GM19324 (cell line): ENCODE measurements at regions not wholly inside any gene's neighbourhood (a gene's known extent, or its start where the extent isn't known, plus 50 kb on each side); places are given as distances from the start of the nearest gene placed in this dataset.

Experiments
- ATAC-seq: cut with Tn5 transposase; IDR thresholded peaks from one replicate; pipeline ENCODE4 v1.9.1; 2021; ENCODE audit warnings: mild to moderate bottlenecking, moderate library complexity; ENCODE audit not compliant: unreplicated experiment, low FRiP score

DNA sequence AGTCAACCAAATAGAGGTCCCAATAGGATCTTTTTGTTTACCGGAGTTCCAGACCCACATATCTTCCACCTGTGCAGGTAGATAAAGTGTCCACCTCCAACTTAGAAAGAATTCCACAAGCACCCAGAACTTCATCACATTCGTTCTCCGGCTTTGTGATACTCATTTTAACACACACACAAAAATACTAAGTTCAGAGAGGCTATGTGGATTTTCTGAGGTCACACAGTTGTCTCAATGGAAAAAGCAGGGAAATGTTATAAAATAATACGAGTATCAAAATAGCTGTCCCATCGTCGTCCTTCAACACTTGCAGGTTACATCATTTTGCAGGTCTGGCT is 137.5 kb downstream of the TMCO5A start:
- no peak for ATAC-seq

DNA sequence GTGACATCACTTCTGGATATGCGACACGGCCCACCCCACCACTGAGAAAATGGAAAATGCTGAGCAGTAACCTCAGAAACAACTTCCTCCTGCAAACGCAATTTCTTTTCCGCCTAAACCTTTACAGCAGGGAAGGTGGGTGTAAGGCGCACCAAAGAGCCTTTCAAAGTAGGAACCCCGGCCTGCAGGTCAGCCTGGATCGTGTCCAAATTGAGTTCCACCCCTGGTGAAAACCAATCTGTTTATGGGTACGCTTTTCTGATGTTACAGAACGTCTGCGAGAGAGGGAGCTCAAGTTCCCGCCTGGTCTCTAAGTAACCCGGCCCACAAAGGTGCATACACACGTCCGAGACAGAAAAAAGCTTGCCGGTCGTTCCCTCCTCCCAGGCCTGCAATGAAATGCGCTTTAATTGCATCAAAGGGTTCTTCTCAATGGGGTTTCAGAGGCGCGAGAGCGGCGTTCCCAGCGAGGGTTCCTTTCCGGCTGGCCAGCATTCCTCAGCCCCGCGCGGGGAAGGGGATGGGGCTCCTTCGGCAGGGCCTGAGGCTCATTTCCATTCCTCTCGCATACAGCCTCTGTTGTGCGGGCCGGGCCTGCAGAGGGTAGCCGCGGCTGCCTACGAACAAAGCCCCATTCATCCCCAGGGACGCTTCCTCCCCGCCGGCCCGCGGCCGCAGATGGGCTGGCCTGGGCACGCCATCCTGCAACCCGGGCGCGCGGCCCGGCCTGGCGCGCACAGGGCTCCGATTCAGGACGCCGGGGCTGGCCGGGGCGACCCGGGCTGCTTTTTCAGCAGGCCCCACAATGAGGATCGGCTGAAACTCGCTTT is 138.1 kb downstream of the TMCO5A start:
- peak; percentile 61 for ATAC-seq

DNA sequence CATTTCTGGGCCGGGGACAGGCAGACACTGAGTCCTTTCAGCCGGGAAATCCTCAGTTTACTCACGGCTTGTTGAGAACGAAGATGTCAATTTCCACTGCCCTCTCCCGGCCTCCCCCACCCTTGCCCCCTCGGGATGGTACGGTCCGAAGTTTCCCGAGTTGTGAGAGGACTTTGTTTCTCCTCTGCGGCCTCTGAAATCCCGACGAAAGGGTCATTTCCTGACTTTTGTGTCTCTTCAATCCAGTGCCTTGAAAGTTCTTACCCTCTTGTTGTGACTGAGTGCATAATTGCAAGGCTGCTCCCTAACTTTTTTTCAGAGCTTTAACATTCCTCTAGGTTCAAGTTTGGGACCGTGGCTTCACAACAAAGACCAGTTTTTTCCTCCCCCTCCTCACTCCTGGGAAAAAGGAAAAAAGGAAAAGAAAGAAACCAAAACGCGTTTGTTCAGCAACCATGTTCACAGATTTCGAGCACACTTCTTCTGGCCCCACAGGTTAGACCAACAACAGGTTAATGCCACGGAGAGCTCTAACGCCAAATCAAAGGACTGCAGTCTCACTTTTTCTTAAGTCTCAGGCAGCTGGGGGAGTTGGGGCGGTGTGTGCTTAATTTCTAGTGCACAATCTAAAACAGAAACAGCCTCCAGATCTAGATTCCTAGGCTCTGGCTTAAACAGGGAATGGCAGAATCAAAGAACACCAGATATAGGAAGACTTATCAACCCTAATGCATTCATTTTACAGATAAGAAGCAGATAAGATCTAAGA is 138.9 kb downstream of the TMCO5A start:
- no peak for ATAC-seq

DNA sequence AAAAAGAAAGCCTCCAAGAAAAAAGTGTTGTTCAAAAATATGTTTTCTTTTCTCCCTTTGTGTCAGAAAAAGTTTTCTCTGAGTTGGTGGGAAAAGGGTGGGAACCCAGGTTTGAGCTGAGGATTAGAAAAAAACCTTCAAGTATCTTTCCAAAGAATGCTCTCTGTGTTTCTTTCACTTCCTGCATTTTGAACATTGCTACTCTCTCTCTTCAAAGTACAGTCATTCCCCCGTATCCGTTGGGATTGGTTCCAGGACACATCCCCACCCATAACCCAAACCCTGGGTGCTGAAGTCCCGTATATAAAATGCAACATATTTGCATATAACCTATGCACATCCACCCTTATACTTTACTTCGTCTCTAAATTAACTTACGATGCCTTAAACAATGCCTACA is 139.6 kb downstream of the TMCO5A start:
- ATAC-seq: no peak

DNA sequence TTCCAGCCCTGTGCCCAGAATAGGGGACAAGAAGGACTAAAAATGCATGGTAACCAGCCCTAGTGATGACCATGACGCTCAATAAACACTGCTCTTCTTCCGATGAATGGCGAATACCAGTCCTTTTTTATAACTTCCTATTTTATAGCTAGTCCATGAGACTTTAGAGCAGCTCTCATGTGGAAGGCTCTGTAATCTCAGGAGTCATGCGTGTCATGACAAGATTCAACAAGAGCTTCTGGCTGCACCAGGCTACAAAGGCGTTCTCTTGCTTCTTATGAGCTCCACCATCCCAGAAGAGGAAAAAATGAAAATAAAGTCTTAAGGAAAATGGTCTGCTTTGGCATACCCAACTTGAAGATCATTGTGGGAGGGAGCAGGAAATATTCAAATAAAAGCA is 141.0 kb downstream of the TMCO5A start:
- no peak for ATAC-seq

DNA sequence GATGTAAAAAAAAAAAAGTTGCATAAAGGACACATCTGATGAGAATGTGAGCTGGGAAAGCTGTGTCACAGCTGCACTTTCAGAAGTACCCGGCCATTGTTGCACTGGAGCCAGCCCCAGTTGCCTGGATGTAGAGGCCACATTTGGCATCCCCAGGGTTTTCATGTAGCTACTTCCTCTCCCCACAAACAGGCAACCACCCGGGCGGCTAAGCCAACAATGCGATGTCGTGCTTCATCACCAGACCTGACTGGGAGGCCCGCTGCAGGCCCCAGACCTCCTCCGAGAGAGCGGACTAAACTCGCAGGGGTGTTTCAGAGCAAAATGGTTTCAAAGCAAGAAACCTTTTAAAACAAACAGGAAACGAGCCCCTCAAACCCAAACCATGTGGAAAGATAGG is 142.3 kb downstream of the TMCO5A start:
- peak; percentile 59 for ATAC-seq

DNA sequence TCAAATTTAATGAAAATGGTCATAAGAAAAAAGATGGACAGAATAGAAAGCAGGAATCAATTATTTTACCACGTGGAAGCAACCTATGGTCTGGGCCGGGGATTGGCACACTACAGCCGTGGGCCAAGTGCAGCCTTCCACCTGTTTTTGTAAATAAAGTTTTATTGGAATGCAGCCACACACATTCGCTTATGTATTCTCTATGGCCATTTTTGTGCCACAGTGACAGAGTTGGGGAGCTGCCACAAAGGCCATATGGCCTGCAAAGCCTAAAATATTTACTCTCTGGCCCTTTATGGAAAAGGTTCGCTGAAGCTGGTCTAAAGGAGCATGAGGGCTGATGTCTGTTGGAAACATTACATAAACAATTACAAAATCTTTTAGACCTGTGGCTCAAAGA is 144.8 kb downstream of the TMCO5A start:
- no peak for ATAC-seq

DNA sequence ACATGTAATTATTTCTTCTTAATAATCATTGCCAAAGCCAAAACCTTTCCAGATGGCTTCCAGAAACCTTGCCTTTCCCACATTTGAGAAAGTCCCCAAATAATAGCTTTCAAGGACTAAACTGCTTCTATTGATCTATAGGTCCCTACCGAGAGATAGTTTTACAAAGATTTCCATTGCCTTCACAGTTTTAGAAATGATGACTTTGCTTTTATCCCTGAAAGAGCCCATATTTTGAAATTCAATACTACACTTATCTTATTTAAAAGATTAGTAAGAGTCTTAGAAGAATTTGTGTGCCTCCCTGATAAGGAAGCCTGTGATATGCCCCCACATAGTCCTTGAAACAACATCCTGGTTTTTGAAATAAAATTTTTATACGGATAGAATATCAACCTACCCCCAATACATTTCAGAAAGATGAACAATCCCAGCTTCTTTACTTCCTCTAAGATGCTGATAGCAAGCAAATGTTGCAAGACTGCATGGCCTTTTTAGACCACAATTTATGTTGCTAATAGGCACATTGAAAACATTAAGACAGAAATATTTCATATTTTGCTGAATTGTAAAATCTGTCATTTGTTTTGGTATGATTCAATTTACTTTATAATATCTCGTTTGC is 146.3 kb downstream of the TMCO5A start:
- no peak for ATAC-seq

DNA sequence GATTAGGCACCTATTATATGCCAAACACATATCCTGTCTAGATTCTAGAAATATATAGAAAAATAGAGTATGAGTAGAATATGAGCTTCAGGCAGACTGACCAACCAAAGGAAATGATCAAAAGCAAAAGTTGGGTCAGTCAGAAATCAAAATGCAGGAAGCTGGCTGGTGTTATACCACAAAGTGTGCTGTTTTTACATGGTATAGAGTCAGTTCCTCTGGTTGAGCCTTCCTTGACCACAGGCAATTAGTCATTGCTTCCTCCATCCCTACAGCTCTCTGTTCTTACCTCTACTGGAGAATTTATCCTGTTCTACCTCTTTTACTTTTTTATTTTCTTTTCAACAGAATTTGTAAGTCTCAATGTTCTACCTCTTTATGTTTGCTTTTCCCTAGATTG is 149.8 kb downstream of the TMCO5A start:
- ATAC-seq: peak; percentile 65

DNA sequence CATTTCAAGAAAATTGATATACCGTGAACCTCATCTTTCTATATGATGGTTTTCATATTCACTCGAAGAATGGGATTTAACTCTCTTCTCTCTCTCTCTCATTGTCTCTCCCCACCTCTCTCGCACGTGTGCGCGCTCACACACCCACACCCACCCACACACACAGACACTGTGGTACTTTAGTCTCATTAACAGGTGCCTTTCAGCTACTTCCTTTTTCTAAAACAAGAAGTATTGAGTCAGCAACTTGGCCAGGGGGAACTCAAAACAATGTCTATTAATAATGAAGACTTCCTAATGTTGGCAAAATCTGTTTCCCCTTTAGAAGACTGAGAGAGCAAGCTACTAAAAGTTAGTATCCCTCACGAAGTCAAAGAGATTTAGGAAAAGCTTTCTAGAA is 150.7 kb downstream of the TMCO5A start:
- peak; percentile 72 for ATAC-seq

DNA sequence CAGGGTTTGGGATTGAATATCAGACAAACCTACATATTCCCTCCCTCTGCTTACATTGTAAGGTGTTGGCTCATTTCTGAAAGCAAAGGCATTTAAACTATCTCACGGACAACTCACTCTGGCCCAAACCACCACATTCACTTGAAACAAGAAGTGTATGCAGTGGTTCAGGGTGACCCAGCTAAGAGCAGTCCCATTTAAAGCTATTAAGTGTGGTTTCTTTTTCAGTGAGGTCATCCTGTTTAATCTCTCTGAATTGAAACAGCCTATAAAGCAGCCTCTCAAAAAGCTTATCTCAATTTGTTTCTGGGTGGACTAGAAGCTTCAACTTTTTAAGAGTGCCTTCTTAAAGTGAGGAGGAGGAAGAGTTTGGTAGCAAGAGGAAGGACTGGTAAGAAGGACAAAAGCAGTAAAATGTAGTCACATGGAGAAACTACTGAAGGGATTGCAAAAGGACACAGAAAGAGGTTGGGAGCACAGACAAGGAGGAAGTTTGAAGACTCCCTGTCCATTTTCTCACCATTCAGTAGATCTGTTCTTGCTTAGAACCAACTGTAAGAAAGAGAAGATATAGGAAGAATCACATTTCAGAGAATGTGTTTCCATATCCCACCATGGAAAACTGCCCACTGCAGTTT is 151.6 kb downstream of the TMCO5A start:
- peak; percentile 51 for ATAC-seq

DNA sequence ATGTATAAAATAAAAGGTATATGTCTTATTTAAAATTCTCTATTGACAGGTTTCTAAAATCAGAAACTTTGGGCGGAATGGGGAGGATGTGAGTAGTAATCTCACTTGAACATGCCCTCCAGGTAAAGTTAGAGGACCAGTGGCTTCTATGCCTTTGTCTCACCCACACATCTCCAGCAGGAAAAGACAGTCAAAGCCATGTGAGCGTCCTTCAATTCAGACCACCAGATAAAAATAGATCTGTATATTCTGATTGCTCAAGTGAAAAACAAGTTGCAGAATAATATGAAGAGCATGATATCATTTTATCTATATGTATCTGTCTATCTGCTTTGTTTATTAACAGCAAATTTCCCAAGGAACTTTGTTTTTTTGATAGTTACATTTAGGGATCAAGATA is 152.2 kb downstream of the TMCO5A start:
- ATAC-seq: no peak

DNA sequence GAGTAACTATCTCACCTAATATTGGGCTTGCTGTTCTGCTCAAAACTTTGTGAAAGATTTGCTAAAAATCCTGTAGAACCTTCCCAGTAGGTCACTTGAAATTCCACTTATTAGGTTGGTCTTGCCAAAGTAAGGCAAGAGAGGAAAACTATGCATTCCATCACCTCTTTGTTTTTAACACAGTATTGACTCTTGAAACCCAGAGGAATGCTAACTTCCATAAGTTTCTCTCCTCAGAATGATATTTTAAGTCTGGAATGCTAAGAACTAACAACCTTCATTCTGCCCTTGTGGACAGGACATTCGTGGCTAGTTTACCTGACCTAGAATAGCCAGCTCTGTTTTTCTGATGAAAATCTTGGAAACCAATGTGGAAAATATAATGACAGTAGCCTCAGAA is 154.5 kb downstream of the TMCO5A start:
- ATAC-seq: no peak

DNA sequence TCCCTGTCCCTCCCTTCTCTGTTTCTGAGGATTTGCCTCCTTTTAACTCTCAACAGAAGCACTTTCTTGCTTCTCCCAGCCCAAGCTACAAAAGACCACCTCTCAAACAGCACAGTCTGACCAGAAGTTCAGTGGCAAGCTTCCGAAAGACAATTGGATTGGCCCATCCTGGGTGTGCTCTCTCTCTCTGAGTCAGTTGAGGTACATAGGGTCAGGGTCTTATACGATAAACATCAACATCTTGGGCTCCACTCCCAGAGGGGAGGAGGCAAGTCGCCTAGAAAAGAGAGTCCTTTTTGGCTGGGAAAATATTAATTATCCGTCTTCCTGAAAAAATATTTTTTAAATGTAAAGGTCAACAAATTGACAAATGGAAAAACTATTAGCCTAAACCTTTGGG is 155.8 kb downstream of the TMCO5A start:
- ATAC-seq: no peak

DNA sequence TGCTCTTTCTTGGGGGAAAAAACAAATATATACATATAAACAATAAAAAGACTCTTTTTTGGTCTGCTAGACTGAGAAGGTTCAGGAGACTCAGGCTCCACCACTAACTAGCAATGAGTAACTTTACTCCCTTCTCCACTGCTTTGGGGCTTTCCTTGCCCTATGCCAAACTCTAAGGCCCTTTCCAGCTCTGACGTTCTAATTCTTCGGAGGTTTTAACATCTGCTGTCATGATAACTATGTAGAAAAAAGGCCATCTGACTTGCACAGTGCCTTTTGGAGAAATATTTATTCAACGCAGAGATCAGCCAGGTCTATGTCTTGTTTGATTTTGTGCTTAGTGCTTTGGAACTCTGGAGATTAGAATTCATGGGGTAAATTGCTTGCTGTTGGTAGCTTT is 156.2 kb downstream of the TMCO5A start:
- no peak for ATAC-seq

DNA sequence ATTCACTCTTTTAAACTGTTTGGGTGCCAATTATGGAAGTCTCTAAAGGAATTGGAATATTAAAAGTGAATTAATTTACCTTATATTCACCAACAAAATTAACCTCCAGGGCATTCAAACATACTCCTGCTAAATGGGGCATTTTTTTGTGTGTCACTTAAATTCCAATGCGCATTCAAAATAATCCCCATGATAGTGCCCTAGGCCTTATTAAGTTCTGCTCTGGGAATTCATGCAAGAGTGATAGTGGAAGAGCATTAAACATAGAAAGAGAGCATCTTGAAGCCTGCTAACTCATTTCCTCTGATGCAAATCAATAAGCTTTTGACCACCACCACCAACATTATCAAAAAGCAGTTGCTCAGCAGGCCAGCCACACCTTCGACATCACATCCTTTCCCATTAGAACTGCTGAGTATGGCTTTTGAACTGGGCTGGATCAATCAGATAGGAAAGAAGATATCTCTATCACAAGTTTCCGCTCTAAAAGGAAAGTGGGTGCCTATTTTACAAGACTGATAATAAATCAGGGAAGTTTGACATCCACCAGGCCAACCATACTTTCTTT is 156.7 kb downstream of the TMCO5A start:
- no peak for ATAC-seq

DNA sequence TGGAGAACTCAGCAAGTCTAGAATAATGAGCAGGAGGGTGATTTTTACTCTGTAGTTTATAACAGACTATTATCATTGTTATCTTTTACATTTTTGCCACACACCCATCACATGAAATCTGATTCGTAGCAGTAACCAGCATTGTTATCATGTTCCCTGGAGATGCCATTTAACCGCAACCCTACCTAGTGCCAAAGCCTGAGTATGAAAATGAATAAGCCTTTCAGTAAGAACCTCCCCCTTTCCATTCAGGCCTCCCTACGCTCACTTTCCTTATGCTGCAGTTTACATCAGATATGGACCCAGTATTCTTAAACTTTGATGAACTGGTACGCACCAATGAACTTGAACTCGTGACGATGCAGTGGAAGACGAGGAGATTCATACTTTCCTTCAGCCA is 158.7 kb upstream of the SPRED1 start:
- ATAC-seq: no peak

DNA sequence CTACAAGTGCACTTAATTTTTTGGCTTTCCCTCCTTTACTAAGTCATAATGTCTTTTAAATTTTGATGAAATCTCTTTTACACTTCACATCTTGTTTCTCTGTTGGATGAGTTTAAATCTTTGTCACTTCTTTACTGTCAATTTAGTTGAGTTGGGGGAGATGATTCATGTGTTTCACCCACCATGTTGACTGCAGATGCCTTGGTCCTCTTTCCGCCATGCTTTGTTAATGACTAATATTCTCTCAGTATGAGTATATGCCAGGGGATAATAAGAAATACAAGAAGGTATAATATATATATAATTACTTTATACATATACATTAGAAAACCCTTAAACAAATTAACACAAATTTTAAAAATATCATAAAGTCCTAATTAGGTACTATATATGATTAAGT is 149.7 kb upstream of the SPRED1 start:
- no peak for ATAC-seq

DNA sequence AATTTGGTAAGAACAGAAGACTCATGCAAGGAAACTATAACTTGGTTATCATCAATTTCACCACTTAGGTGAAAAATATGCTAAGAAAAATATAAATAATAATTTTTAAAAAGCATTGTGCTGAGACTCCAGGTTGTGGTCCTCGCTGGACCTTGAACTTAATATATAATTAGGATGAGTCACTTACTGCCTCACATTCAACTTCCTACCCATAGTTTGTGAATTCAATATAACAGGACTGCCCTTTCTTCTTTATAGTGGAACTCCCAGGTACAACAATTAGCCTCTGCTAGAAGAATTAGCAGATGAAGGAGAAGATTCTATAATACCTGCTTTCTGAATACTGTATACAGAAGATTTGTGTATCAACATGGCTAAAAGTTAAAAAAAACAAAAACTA is 149.1 kb upstream of the SPRED1 start:
- no peak for ATAC-seq

DNA sequence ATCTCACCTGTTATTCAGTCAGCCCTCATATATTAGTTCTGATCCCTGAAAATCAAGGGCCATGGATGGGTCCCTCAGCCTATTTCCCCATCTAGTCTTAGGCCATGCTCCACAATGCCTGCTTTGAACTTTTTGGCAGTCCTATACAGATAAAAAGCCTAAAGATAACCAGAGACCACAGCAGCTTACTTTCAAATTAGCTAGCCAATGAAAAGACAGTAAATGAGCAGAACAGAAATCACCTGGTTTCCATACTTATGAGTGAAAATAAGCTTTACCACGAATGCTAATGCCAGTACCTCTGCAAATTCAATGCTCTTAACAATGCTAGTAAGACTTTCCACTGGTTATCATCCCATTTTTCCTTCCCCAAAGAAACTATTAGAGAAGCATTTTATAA is 141.6 kb upstream of the SPRED1 start:
- no peak for ATAC-seq

DNA sequence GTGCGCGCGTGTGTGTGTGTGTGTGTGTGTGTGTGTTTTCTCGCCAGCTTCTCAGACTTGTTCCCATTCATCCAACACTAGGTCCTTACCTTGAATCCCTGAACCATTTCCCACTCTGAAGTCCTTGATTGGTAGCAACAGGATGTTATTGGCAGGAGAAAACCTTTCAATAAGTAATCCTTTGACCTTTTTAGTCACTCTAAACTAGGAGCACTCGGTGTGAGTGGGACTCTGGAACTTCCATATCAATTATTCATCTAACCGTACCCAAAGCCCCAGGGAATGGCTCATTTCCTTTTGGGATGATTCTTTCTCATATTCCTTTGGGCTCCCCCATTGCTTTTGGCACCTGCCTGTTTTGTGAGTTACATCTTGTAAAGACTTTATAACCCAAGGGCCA is 140.2 kb upstream of the SPRED1 start:
- ATAC-seq: no peak
